ENCODE measurements at regions not wholly inside any gene's neighbourhood (a gene's known extent, or its start where the extent isn't known, plus 50 kb on each side); places are given as distances from the start of the nearest gene placed in this dataset.

GRCh38 chr7:91579837-91580236 lies 300.7 kb downstream of the MTERF1 start:
- no peak for DNase-seq (ENCODE audit: low read depth, low spot score)
- Histone ChIP-seq H3K9ac (ENCODE audit: insufficient read length, low read depth) (no peak overlapping the region), H3K27me3 (ENCODE audit: insufficient read depth, insufficient read length) (no peaks in the 10 kb centered on the region), H3K4me3 (ENCODE audit: insufficient read length, low read depth) (no peak overlapping the region), H3K36me3 (ENCODE audit: insufficient read depth, insufficient read length, low read length) (no peaks in the 10 kb centered on the region), H3K4me1 (ENCODE audit: insufficient read depth, insufficient read length) (no peaks in the 10 kb centered on the region), H3K9me3 (ENCODE audit: insufficient read depth, low read length) (no peaks in the 10 kb centered on the region)
- TF ChIP-seq YY1 (IDR thresholded peaks at IDR 0.05; ENCODE audit: insufficient read depth, insufficient read length): no peak
- TF ChIP-seq ZNF274 (IDR thresholded peaks at IDR 0.05; ENCODE audit: low read depth, low read length): no peak
- no peak for TF ChIP-seq SUZ12 (IDR thresholded peaks at IDR 0.05; ENCODE audit: extremely low read depth, insufficient read depth, insufficient read length)

GRCh38 chr7:91582799-91583477 lies 297.6 kb downstream of the MTERF1 start:
- Histone ChIP-seq H3K4me3 (ENCODE audit: insufficient read length, low read depth) (no peak overlapping the region), H3K27me3 (ENCODE audit: insufficient read depth, insufficient read length) (no peaks in the 10 kb centered on the region), H3K9ac (ENCODE audit: insufficient read length, low read depth) (no peak overlapping the region), H3K9me3 (ENCODE audit: insufficient read depth, low read length) (no peaks in the 10 kb centered on the region), H3K36me3 (ENCODE audit: insufficient read depth, insufficient read length, low read length) (no peaks in the 10 kb centered on the region), H3K4me1 (ENCODE audit: insufficient read depth, insufficient read length) (no peaks in the 10 kb centered on the region)
- TF ChIP-seq YY1 (IDR thresholded peaks at IDR 0.05; ENCODE audit: insufficient read depth, insufficient read length): no peak
- no peak for TF ChIP-seq SUZ12 (IDR thresholded peaks at IDR 0.05; ENCODE audit: extremely low read depth, insufficient read depth, insufficient read length)
- TF ChIP-seq ZNF274 (IDR thresholded peaks at IDR 0.05; ENCODE audit: low read depth, low read length): no peak
- DNase-seq (ENCODE audit: low read depth, low spot score): no peak

GRCh38 chr7:91596287-91596686 lies 284.2 kb downstream of the MTERF1 start:
- peak; percentile 9 for DNase-seq (ENCODE audit: low read depth, low spot score)
- Histone ChIP-seq H3K9ac (ENCODE audit: insufficient read length, low read depth) (no peak overlapping the region), H3K27me3 (ENCODE audit: insufficient read depth, insufficient read length) (no peaks in the 10 kb centered on the region), H3K4me3 (ENCODE audit: insufficient read length, low read depth) (no peak overlapping the region), H3K9me3 (ENCODE audit: insufficient read depth, low read length) (no peaks in the 10 kb centered on the region), H3K36me3 (ENCODE audit: insufficient read depth, insufficient read length, low read length) (no peaks in the 10 kb centered on the region), H3K4me1 (ENCODE audit: insufficient read depth, insufficient read length) (no peaks in the 10 kb centered on the region)
- TF ChIP-seq YY1 (IDR thresholded peaks at IDR 0.05; ENCODE audit: insufficient read depth, insufficient read length): no peak
- no peak for TF ChIP-seq ZNF274 (IDR thresholded peaks at IDR 0.05; ENCODE audit: low read depth, low read length)
- TF ChIP-seq SUZ12 (IDR thresholded peaks at IDR 0.05; ENCODE audit: extremely low read depth, insufficient read depth, insufficient read length): no peak

GRCh38 chr7:91598791-91599190 lies 281.7 kb downstream of the MTERF1 start:
- no peak for DNase-seq (ENCODE audit: low read depth, low spot score)
- TF ChIP-seq YY1 (IDR thresholded peaks at IDR 0.05; ENCODE audit: insufficient read depth, insufficient read length) (no peak), SUZ12 (IDR thresholded peaks at IDR 0.05; ENCODE audit: extremely low read depth, insufficient read depth, insufficient read length) (no peak)
- Histone ChIP-seq H3K9me3 (ENCODE audit: insufficient read depth, low read length) (no peaks in the 10 kb centered on the region), H3K36me3 (ENCODE audit: insufficient read depth, insufficient read length, low read length) (no peaks in the 10 kb centered on the region), H3K4me1 (ENCODE audit: insufficient read depth, insufficient read length) (no peaks in the 10 kb centered on the region), H3K9ac (ENCODE audit: insufficient read length, low read depth) (no peak overlapping the region), H3K4me3 (ENCODE audit: insufficient read length, low read depth) (no peak overlapping the region), H3K27me3 (ENCODE audit: insufficient read depth, insufficient read length) (no peaks in the 10 kb centered on the region)

- no peaks in the 10 kb centered on the region for H3K27me3 ChIP-seq (ENCODE audit: insufficient read depth, insufficient read length)
- H3K9ac ChIP-seq (ENCODE audit: insufficient read length, low read depth): no peak overlapping the region
- TF ChIP-seq ZNF274 (IDR thresholded peaks at IDR 0.05; ENCODE audit: low read depth, low read length): no peak
- no peak for TF ChIP-seq SUZ12 (IDR thresholded peaks at IDR 0.05; ENCODE audit: extremely low read depth, insufficient read depth, insufficient read length)
- TF ChIP-seq YY1 (IDR thresholded peaks at IDR 0.05; ENCODE audit: insufficient read depth, insufficient read length): no peak
- no peak overlapping the region for H3K4me3 ChIP-seq (ENCODE audit: insufficient read length, low read depth)
- H3K9me3 ChIP-seq (ENCODE audit: insufficient read depth, low read length): no peaks in the 10 kb centered on the region
- DNase-seq (ENCODE audit: low read depth, low spot score): no peak
- H3K4me1 ChIP-seq (ENCODE audit: insufficient read depth, insufficient read length): no peaks in the 10 kb centered on the region
- H3K36me3 ChIP-seq (ENCODE audit: insufficient read depth, insufficient read length, low read length): no peaks in the 10 kb centered on the region
Measured at GRCh38 chr7:91600112-91600511, 280.4 kb downstream of the MTERF1 start.

GRCh38 chr7:91603707-91604106 lies 276.8 kb downstream of the MTERF1 start:
- Histone ChIP-seq H3K4me1 (ENCODE audit: insufficient read depth, insufficient read length) (no peaks in the 10 kb centered on the region), H3K4me3 (ENCODE audit: insufficient read length, low read depth) (no peak overlapping the region), H3K9me3 (ENCODE audit: insufficient read depth, low read length) (no peaks in the 10 kb centered on the region), H3K9ac (ENCODE audit: insufficient read length, low read depth) (no peak overlapping the region), H3K36me3 (ENCODE audit: insufficient read depth, insufficient read length, low read length) (no peaks in the 10 kb centered on the region), H3K27me3 (ENCODE audit: insufficient read depth, insufficient read length) (no peaks in the 10 kb centered on the region)
- no peak for DNase-seq (ENCODE audit: low read depth, low spot score)
- TF ChIP-seq SUZ12 (IDR thresholded peaks at IDR 0.05; ENCODE audit: extremely low read depth, insufficient read depth, insufficient read length): no peak
- no peak for TF ChIP-seq YY1 (IDR thresholded peaks at IDR 0.05; ENCODE audit: insufficient read depth, insufficient read length)
- TF ChIP-seq ZNF274 (IDR thresholded peaks at IDR 0.05; ENCODE audit: low read depth, low read length): no peak

- no peaks in the 10 kb centered on the region; the same call in 1 of the 2 replicates for H3K9me3 ChIP-seq (ENCODE audit: insufficient read depth, low read length)
- no peaks in the 10 kb centered on the region for H3K27me3 ChIP-seq (ENCODE audit: insufficient read depth, insufficient read length)
- TF ChIP-seq YY1 (IDR thresholded peaks at IDR 0.05; ENCODE audit: insufficient read depth, insufficient read length) (no peak), SUZ12 (IDR thresholded peaks at IDR 0.05; ENCODE audit: extremely low read depth, insufficient read depth, insufficient read length) (no peak), ZNF274 (IDR thresholded peaks at IDR 0.05; ENCODE audit: low read depth, low read length) (no peak)
- H3K4me3 ChIP-seq (ENCODE audit: insufficient read length, low read depth): no peak overlapping the region
- DNase-seq (ENCODE audit: low read depth, low spot score): no peak
- no peaks in the 10 kb centered on the region for H3K36me3 ChIP-seq (ENCODE audit: insufficient read depth, insufficient read length, low read length)
- H3K9ac ChIP-seq (ENCODE audit: insufficient read length, low read depth): no peak overlapping the region
- no peaks in the 10 kb centered on the region for H3K4me1 ChIP-seq (ENCODE audit: insufficient read depth, insufficient read length)
Measured at GRCh38 chr7:91608606-91609005, 271.9 kb downstream of the MTERF1 start.
